HEK293 (cell line): ENCODE measurements at regions not wholly inside any gene's neighbourhood (a gene's known extent, or its start where the extent isn't known, plus 50 kb on each side); places are given as distances from the start of the nearest gene placed in this dataset.

Experiments
- EGR2 ChIP-seq: fragments of 450-650 bp; formaldehyde crosslinking; IDR thresholded peaks from 2 replicates; pipeline ENCODE4 v1.5.1; 2016; ENCODE audit warnings: low read depth, missing biosample characterization, missing genetic modification characterization
- HOXA7 ChIP-seq: sonication (generic); formaldehyde crosslinking; IDR thresholded peaks from 2 replicates; pipeline ENCODE4 v1.8.1; 2022; ENCODE audit warnings: missing genetic modification reagents, borderline replicate concordance
- KLF1 ChIP-seq: fragments of 450-650 bp; formaldehyde crosslinking; IDR thresholded peaks from 2 replicates; pipeline ENCODE4 v1.5.1; 2016; ENCODE audit warnings: missing biosample characterization, missing genetic modification characterization
- KLF10 ChIP-seq: fragments of 450-650 bp; IDR thresholded peaks from 2 replicates; pipeline ENCODE4 v1.5.1; 2018; ENCODE audit warnings: missing biosample characterization, mild to moderate bottlenecking, missing genetic modification characterization
- KLF7 ChIP-seq: fragments of 450-650 bp; formaldehyde crosslinking; IDR thresholded peaks from 2 replicates; pipeline ENCODE4 v1.5.1; 2016; ENCODE audit warnings: missing biosample characterization, missing genetic modification characterization, borderline replicate concordance
- KLF9 ChIP-seq: fragments of 450-650 bp; formaldehyde crosslinking; IDR thresholded peaks from 2 replicates; pipeline ENCODE4 v1.5.1; 2016; ENCODE audit warnings: missing biosample characterization, missing genetic modification characterization, low read depth
- MZF1 ChIP-seq: fragments of 450-650 bp; formaldehyde crosslinking; IDR thresholded peaks from 2 replicates; pipeline ENCODE4 v1.5.1; 2017; ENCODE audit warnings: missing biosample characterization, missing genetic modification characterization, borderline replicate concordance
- TRIM28 ChIP-seq: IDR thresholded peaks from 2 replicates; pipeline ENCODE4 v1.6.1; 2011; ENCODE audit warnings: low read length, control low read depth, borderline replicate concordance
- YY1 ChIP-seq: fragments of 450-650 bp; formaldehyde crosslinking; IDR thresholded peaks from 2 replicates; pipeline ENCODE4 v1.5.1; 2018; ENCODE audit warnings: missing biosample characterization, missing genetic modification characterization
- ZBTB1 ChIP-seq: fragments of 450-650 bp; formaldehyde crosslinking; IDR thresholded peaks from 2 replicates; pipeline ENCODE4 v1.5.1; 2016; ENCODE audit warnings: missing biosample characterization, missing genetic modification characterization
- ZFHX2 ChIP-seq: fragments of 450-650 bp; formaldehyde crosslinking; conservative IDR thresholded peaks from 2 replicates; pipeline ENCODE4 v1.5.1; 2016; ENCODE audit warnings: missing biosample characterization, missing genetic modification characterization
- ZFP37 ChIP-seq: fragments of 450-650 bp; formaldehyde crosslinking; IDR thresholded peaks from 2 replicates; pipeline ENCODE4 v1.5.1; 2016; ENCODE audit warnings: missing biosample characterization, missing genetic modification characterization
- ZNF175 ChIP-seq: fragments of 450-650 bp; formaldehyde crosslinking; IDR thresholded peaks from 2 replicates; pipeline ENCODE4 v1.5.1; 2016; ENCODE audit warnings: missing biosample characterization, missing genetic modification characterization
- ZNF202 ChIP-seq: fragments of 450-650 bp; formaldehyde crosslinking; IDR thresholded peaks from 2 replicates; pipeline ENCODE4 v1.5.1; 2016; ENCODE audit warnings: missing biosample characterization, missing genetic modification characterization, borderline replicate concordance
- ZNF223 ChIP-seq: fragments of 450-650 bp; formaldehyde crosslinking; IDR thresholded peaks from 2 replicates; pipeline ENCODE4 v1.5.1; 2016; ENCODE audit warnings: missing biosample characterization, missing genetic modification characterization
- ZNF239 ChIP-seq: fragments of 450-650 bp; formaldehyde crosslinking; IDR thresholded peaks from 2 replicates; pipeline ENCODE4 v1.5.1; 2016; ENCODE audit warnings: missing biosample characterization, missing genetic modification characterization
- ZNF311 ChIP-seq: fragments of 450-650 bp; formaldehyde crosslinking; IDR thresholded peaks from 2 replicates; pipeline ENCODE4 v1.5.1; 2017; ENCODE audit warnings: missing biosample characterization, missing genetic modification characterization, borderline replicate concordance
- ZNF335 ChIP-seq: fragments of 450-650 bp; formaldehyde crosslinking; conservative IDR thresholded peaks from 2 replicates; pipeline ENCODE4 v1.5.1; 2016; ENCODE audit warnings: missing biosample characterization, missing genetic modification characterization
- ZNF404 ChIP-seq: fragments of 450-650 bp; formaldehyde crosslinking; IDR thresholded peaks from 2 replicates; pipeline ENCODE4 v1.5.1; 2017; ENCODE audit warnings: missing biosample characterization, missing genetic modification characterization
- ZNF433 ChIP-seq: fragments of 450-650 bp; formaldehyde crosslinking; IDR thresholded peaks from 2 replicates; pipeline ENCODE4 v1.5.1; 2016; ENCODE audit warnings: missing biosample characterization, missing genetic modification characterization, low read depth
- ZNF514 ChIP-seq: fragments of 450-650 bp; formaldehyde crosslinking; IDR thresholded peaks from 2 replicates; pipeline ENCODE4 v1.5.1; 2016; ENCODE audit warnings: missing biosample characterization, missing genetic modification characterization
- ZNF548 ChIP-seq: fragments of 450-650 bp; formaldehyde crosslinking; IDR thresholded peaks from 2 replicates; pipeline ENCODE4 v1.5.1; 2016; ENCODE audit warnings: missing biosample characterization, missing genetic modification characterization
- ZNF555 ChIP-seq: fragments of 450-650 bp; formaldehyde crosslinking; conservative IDR thresholded peaks from 2 replicates; pipeline ENCODE4 v1.5.1; 2017; ENCODE audit warnings: missing biosample characterization, mild to moderate bottlenecking, missing genetic modification characterization, inconsistent platforms
- ZNF658 ChIP-seq: fragments of 450-650 bp; formaldehyde crosslinking; IDR thresholded peaks from 2 replicates; pipeline ENCODE4; 2016; ENCODE audit warnings: missing biosample characterization, missing genetic modification characterization
- ZNF670 ChIP-seq: fragments of 450-650 bp; formaldehyde crosslinking; IDR thresholded peaks from 2 replicates; pipeline ENCODE4 v1.5.1; 2016; ENCODE audit warnings: missing biosample characterization, missing genetic modification characterization, low read depth
- ZNF677 ChIP-seq: fragments of 450-650 bp; IDR thresholded peaks from 2 replicates; pipeline ENCODE4 v1.5.0; 2018; ENCODE audit warnings: missing biosample characterization, mild to moderate bottlenecking, missing genetic modification characterization, moderate library complexity
- ZNF76 ChIP-seq: fragments of 450-650 bp; formaldehyde crosslinking; IDR thresholded peaks from 2 replicates; pipeline ENCODE4; 2016; ENCODE audit warnings: low read depth, missing biosample characterization, missing genetic modification characterization, borderline replicate concordance
- ZNF768 ChIP-seq: fragments of 450-650 bp; formaldehyde crosslinking; IDR thresholded peaks from 2 replicates; pipeline ENCODE4 v1.5.1; 2018; ENCODE audit warnings: missing biosample characterization, mild to moderate bottlenecking, missing genetic modification characterization
- ZSCAN23 ChIP-seq: fragments of 450-650 bp; formaldehyde crosslinking; IDR thresholded peaks from 2 replicates; pipeline ENCODE4 v1.5.1; 2016; ENCODE audit warnings: missing biosample characterization, missing genetic modification characterization
- ZSCAN30 ChIP-seq: fragments of 450-650 bp; IDR thresholded peaks from 2 replicates; pipeline ENCODE4 v1.5.1; 2018; ENCODE audit warnings: missing biosample characterization, mild to moderate bottlenecking, missing genetic modification characterization, moderate library complexity
- TF ChIP-seq, protein P1 (sequence below): fragments of 450-650 bp; formaldehyde crosslinking; IDR thresholded peaks from 2 replicates; pipeline ENCODE4 v1.5.1; 2016; ENCODE audit warnings: missing biosample characterization, missing genetic modification characterization
- TF ChIP-seq, protein P2 (sequence below): fragments of 450-650 bp; formaldehyde crosslinking; IDR thresholded peaks from 2 replicates; pipeline ENCODE4 v1.5.1; 2017; ENCODE audit warnings: missing biosample characterization, missing genetic modification characterization
- TF ChIP-seq, protein P3 (sequence below): fragments of 450-650 bp; formaldehyde crosslinking; IDR thresholded peaks from 2 replicates; pipeline ENCODE4 v1.5.1; 2016; ENCODE audit warnings: missing biosample characterization, missing genetic modification characterization
- TF ChIP-seq, protein P4 (sequence below): fragments of 450-650 bp; formaldehyde crosslinking; IDR thresholded peaks from 2 replicates; pipeline ENCODE4 v1.5.1; 2016; ENCODE audit warnings: missing biosample characterization, missing genetic modification characterization

DNA sequence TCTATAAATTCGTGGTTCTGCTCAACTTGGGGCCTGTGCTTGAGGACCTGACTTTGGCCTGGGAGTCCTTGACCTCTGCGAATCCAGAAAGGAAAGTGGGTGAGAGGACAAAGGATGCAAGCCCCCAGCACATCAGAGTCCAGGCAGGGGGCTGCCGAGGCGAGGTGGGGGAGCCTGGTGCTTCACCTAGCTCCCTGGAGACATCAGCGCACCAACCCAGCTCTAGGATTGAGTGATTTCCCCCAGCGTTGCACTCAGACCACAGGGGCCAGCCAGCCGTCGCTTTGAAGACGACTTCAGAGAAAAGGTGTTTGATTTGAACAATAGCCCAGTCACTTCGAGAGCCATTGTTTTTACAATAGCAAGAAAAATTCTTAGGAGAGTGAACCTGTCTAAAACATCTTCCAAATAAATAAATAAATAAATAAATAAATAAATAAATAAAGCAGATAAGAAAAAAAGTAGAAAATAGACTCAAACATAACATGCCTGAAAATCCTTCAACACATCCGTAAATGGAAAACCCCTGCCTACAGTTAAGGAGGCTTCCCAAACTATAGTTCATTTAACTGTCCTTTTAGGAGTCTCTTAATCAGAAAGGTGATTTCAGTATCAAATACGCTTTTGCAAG is 180.9 kb downstream of the RBFOX3 start (continued):
- TF ChIP-seq ZNF239 (no peak), ZSCAN30 (tag by site-specific recombination) (no peak), YY1 (no peak), ZNF548 (tag by site-specific recombination) (no peak), ZNF768 (tag by site-specific recombination) (no peak), KLF1 (tag by site-specific recombination) (no peak), HOXA7 (no peak), KLF10 (tag by site-specific recombination) (no peak), ZNF433 (tag by site-specific recombination) (peak; percentile 91), ZNF670 (tag by site-specific recombination) (no peak), ZNF223 (tag by site-specific recombination) (peak; percentile 70; the same call in 1 of the 2 replicates), ZNF202 (tag by site-specific recombination) (peak; percentile 94), KLF7 (no peak), ZNF514 (tag by site-specific recombination) (no peak), MZF1 (tag by site-specific recombination) (no peak; the same call in 1 of the 2 replicates), KLF9 (tag by site-specific recombination) (no peak), ZNF658 (tag by site-specific recombination) (no peak), ZNF555 (tag by site-specific recombination) (peak; percentile 91), ZNF175 (tag by site-specific recombination) (no peak), ZSCAN23 (tag by site-specific recombination) (no peak), ZNF677 (tag by site-specific recombination) (no peak), ZFHX2 (no peak), EGR2 (tag by site-specific recombination) (no peak), ZNF311 (tag by site-specific recombination) (no peak), ZNF335 (tag by site-specific recombination) (no peak), ZNF404 (no peak), TRIM28 (no peak), ZBTB1 (peak; percentile 47; the same call in 1 of the 2 replicates), ZFP37 (tag by site-specific recombination) (peak; percentile 70; the same call in 1 of the 2 replicates), ZNF76 (tag by site-specific recombination) (no peak)
- TF ChIP-seq, protein P1, sequence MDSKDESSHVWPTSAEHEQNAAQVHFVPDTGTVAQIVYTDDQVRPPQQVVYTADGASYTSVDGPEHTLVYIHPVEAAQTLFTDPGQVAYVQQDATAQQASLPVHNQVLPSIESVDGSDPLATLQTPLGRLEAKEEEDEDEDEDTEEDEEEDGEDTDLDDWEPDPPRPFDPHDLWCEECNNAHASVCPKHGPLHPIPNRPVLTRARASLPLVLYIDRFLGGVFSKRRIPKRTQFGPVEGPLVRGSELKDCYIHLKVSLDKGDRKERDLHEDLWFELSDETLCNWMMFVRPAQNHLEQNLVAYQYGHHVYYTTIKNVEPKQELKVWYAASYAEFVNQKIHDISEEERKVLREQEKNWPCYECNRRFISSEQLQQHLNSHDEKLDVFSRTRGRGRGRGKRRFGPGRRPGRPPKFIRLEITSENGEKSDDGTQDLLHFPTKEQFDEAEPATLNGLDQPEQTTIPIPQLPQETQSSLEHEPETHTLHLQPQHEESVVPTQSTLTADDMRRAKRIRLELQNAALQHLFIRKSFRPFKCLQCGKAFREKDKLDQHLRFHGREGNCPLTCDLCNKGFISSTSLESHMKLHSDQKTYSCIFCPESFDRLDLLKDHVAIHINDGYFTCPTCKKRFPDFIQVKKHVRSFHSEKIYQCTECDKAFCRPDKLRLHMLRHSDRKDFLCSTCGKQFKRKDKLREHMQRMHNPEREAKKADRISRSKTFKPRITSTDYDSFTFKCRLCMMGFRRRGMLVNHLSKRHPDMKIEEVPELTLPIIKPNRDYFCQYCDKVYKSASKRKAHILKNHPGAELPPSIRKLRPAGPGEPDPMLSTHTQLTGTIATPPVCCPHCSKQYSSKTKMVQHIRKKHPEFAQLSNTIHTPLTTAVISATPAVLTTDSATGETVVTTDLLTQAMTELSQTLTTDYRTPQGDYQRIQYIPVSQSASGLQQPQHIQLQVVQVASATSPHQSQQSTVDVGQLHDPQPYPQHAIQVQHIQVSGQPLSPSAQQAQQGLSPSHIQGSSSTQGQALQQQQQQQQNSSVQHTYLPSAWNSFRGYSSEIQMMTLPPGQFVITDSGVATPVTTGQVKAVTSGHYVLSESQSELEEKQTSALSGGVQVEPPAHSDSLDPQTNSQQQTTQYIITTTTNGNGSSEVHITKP (tag by site-specific recombination), result no peak
- TF ChIP-seq, protein P2, sequence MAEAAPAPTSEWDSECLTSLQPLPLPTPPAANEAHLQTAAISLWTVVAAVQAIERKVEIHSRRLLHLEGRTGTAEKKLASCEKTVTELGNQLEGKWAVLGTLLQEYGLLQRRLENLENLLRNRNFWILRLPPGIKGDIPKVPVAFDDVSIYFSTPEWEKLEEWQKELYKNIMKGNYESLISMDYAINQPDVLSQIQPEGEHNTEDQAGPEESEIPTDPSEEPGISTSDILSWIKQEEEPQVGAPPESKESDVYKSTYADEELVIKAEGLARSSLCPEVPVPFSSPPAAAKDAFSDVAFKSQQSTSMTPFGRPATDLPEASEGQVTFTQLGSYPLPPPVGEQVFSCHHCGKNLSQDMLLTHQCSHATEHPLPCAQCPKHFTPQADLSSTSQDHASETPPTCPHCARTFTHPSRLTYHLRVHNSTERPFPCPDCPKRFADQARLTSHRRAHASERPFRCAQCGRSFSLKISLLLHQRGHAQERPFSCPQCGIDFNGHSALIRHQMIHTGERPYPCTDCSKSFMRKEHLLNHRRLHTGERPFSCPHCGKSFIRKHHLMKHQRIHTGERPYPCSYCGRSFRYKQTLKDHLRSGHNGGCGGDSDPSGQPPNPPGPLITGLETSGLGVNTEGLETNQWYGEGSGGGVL (tag by site-specific recombination), result no peak
- TF ChIP-seq, protein P3, sequence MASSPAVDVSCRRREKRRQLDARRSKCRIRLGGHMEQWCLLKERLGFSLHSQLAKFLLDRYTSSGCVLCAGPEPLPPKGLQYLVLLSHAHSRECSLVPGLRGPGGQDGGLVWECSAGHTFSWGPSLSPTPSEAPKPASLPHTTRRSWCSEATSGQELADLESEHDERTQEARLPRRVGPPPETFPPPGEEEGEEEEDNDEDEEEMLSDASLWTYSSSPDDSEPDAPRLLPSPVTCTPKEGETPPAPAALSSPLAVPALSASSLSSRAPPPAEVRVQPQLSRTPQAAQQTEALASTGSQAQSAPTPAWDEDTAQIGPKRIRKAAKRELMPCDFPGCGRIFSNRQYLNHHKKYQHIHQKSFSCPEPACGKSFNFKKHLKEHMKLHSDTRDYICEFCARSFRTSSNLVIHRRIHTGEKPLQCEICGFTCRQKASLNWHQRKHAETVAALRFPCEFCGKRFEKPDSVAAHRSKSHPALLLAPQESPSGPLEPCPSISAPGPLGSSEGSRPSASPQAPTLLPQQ (tag by site-specific recombination), result no peak
- TF ChIP-seq, protein P4, sequence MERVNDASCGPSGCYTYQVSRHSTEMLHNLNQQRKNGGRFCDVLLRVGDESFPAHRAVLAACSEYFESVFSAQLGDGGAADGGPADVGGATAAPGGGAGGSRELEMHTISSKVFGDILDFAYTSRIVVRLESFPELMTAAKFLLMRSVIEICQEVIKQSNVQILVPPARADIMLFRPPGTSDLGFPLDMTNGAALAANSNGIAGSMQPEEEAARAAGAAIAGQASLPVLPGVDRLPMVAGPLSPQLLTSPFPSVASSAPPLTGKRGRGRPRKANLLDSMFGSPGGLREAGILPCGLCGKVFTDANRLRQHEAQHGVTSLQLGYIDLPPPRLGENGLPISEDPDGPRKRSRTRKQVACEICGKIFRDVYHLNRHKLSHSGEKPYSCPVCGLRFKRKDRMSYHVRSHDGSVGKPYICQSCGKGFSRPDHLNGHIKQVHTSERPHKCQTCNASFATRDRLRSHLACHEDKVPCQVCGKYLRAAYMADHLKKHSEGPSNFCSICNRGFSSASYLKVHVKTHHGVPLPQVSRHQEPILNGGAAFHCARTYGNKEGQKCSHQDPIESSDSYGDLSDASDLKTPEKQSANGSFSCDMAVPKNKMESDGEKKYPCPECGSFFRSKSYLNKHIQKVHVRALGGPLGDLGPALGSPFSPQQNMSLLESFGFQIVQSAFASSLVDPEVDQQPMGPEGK (tag by site-specific recombination), result no peak
